Fibroblast of lung (primary cell): ENCODE measurements at regions not wholly inside any gene's neighbourhood (a gene's known extent, or its start where the extent isn't known, plus 50 kb on each side); places are given as distances from the start of the nearest gene placed in this dataset.

Experiments
- CTCF ChIP-seq, 2 donors: IDR thresholded peaks in 1 of 2; conservative IDR thresholded peaks in 1 of 2; 1 replicate in 1 of 2; 2 replicates in 1 of 2; pipeline ENCODE4 v1.5.1; 2011 to 2012; ENCODE audit warnings: low read length in 2 of 2, control low read depth in 1 of 2, inconsistent platforms in 1 of 2, low read depth in 1 of 2, mild to moderate bottlenecking in 1 of 2
- EZH2 ChIP-seq: IDR thresholded peaks from 2 replicates; pipeline ENCODE4 v1.5.1; 2012; ENCODE audit warnings: low read length, control low read depth, mild to moderate bottlenecking; ENCODE audit errors: missing control alignments

GRCh38 chr16:60720060-60720459 lies 1316.2 kb downstream of the CDH8 start:
- TF ChIP-seq CTCF (conservative IDR thresholded peaks at IDR 0.05 in 1 of 2, IDR thresholded peaks at IDR 0.05 in 1 of 2; ENCODE audit: low read depth in 1 of 2, low read length in 2 of 2) (no peak), EZH2 (no peak)
